ENCODE measurements at regions not wholly inside any gene's neighbourhood (a gene's known extent, or its start where the extent isn't known, plus 50 kb on each side); places are given as distances from the start of the nearest gene placed in this dataset.
A peak's percentile ranks its signal among the peaks of the same experiment; 100 is the strongest.

DNA sequence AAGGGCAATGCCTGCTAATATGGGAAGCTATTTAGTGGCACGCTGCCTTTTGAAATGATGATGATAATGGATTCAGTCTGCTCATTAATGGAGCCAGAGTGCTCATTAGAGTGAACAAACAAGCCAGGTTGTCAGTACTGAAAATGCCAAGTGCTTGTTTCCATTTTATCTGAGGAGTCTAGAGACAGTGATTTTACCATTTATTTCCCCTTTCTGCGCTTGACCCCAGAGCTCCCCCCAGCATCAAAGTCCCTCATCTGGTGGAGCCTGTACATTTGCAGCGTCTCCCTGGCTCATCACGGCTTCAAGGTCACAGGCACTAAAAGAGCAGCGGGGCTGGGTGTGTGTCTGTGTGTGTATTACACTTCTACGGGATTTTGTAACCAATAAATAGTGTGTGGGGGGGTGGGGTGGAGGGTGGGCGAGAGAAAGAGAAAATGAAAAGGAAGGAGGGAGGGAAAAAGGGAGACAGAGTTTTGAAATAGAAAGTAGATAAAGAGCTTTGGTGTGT is 553.8 kb downstream of the TFEC start:
- H3K79me2 ChIP-seq (ENCODE audit: control insufficient read depth, insufficient read depth, low read length), result no peaks in the 10 kb centered on the region
- no peaks in the 10 kb centered on the region for H3K36me3 ChIP-seq (replicated peaks in 1 of 2; ENCODE audit: control extremely low read depth in 1 of 2, control insufficient read depth in 1 of 2, extremely low read depth in 1 of 2, insufficient read depth in 2 of 2, low read length in 1 of 2)
- H3K4me1 ChIP-seq (ENCODE audit: control insufficient read depth in 2 of 2, insufficient read depth in 2 of 2, low read length in 2 of 2), result peaks cover 12 to 16% of the 10 kb centered on the region in 2 donors
- ChIA-PET POLR2A (no interaction called here), CTCF (interaction anchor here (0.7 to 1.3 kb wide), 5 partner anchors 20 to 612 kb away, joined by 3 to 4 read pairs (median 4); no protein-coding TSS in a partner anchor)
- peak overlapping the region; percentile 71 for H3K4me2 ChIP-seq (replicated peaks; ENCODE audit: low read depth, low read length, poor library complexity, severe bottlenecking)
- 0% methylated on average over 5 of the region's 7 CpGs for WGBS (ENCODE audit: insufficient coverage)
- H4K20me1 ChIP-seq (ENCODE audit: control insufficient read depth, insufficient read depth, low read length, poor library complexity, severe bottlenecking), result no peaks in the 10 kb centered on the region
- H3K4me3 ChIP-seq (ENCODE audit: control extremely low read depth in 1 of 5, extremely low read depth in 1 of 5, insufficient read depth in 1 of 5, low read depth in 2 of 5, low read length in 4 of 5), result peak overlapping the region in 4 of 5 experiments; percentile 7 to 56 (median 38)
- peaks cover 11% of the 10 kb centered on the region for H3K4me1 Mint-ChIP-seq
- H3K27ac ChIP-seq (ENCODE audit: low read length in 2 of 2), result no peak overlapping the region
- H3K4me3 Mint-ChIP-seq, result peak overlapping the region; percentile 81
- H3K9ac ChIP-seq (ENCODE audit: low read length), result peak overlapping the region; percentile 59
- no peaks in the 10 kb centered on the region for H3K9me3 ChIP-seq (ENCODE audit: control extremely low read depth in 1 of 3, control insufficient read depth in 2 of 3, insufficient read depth in 1 of 3, low read length in 2 of 3)
- peak overlapping the region; percentile 56 for H2AFZ ChIP-seq (ENCODE audit: insufficient read depth, low read depth, low read length, poor library complexity, severe bottlenecking)
- peaks cover 0 to 27% (median 13%) of the 10 kb centered on the region in 4 experiments for H3K27me3 ChIP-seq (replicated peaks in 1 of 4; ENCODE audit: control extremely low read depth in 1 of 4, control insufficient read depth in 3 of 4, insufficient read depth in 4 of 4, low read length in 3 of 4)
- H3K27ac Mint-ChIP-seq, result no peak overlapping the region
- DNase-seq (peak; percentile 31), ATAC-seq (ENCODE audit: low read depth) (no peak)
- intact Hi-C loops (cut with micrococcal nuclease), result loop anchor here (1.0 to 2.0 kb wide), 3 partner anchors 66 to 611 kb away; no protein-coding TSS in a partner anchor
- H3K9me3 Mint-ChIP-seq (ENCODE audit: insufficient read depth), result no peaks in the 10 kb centered on the region
- TF ChIP-seq, protein P1, sequence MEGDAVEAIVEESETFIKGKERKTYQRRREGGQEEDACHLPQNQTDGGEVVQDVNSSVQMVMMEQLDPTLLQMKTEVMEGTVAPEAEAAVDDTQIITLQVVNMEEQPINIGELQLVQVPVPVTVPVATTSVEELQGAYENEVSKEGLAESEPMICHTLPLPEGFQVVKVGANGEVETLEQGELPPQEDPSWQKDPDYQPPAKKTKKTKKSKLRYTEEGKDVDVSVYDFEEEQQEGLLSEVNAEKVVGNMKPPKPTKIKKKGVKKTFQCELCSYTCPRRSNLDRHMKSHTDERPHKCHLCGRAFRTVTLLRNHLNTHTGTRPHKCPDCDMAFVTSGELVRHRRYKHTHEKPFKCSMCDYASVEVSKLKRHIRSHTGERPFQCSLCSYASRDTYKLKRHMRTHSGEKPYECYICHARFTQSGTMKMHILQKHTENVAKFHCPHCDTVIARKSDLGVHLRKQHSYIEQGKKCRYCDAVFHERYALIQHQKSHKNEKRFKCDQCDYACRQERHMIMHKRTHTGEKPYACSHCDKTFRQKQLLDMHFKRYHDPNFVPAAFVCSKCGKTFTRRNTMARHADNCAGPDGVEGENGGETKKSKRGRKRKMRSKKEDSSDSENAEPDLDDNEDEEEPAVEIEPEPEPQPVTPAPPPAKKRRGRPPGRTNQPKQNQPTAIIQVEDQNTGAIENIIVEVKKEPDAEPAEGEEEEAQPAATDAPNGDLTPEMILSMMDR (IDR thresholded peaks at IDR 0.05), result no peak
- TF ChIP-seq EZH2 (IDR thresholded peaks at IDR 0.05; ENCODE audit: borderline replicate concordance, insufficient read depth, low read depth, low read length, poor library complexity, severe bottlenecking), result no peak
- H3K27me3 Mint-ChIP-seq, result peaks cover 45% of the 10 kb centered on the region

DNA sequence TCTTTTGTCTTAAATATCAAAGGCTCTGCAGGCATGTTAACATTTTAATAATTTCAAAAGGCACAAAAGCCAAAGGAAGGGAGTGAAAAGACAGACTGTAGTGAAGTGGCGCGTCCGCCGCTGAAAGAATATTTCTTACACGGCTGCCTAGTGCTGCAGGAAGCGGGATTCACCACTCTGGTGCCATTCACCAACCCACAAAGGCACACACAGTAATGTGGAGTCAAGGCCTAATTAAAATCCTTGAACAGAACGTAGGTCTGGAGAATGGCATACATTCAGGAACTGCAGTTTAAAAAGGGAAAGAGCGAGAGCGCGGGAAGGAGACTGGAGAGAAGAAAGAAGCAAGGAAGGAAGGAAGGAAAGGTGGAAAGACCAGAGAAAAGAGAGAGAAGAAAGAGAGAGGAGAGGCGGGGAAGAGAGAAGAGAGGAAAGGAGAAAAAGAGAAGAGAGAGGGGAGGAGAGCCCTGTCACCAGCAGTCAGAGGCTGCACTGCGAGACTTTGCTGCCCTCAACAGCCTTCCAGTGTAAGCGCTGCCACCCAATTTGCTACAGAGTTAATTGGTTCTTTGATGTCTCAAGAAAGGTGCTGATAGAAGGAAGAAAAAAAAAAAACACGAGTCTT is 554.0 kb downstream of the MDFIC start:
- ATAC-seq (ENCODE audit: low read depth), result no peak
- Histone ChIP-seq H2AFZ (ENCODE audit: insufficient read depth, low read depth, low read length, poor library complexity, severe bottlenecking) (no peak overlapping the region), H3K79me2 (ENCODE audit: control insufficient read depth, insufficient read depth, low read length) (no peaks in the 10 kb centered on the region), H3K4me1 (ENCODE audit: control insufficient read depth in 2 of 2, insufficient read depth in 2 of 2, low read length in 2 of 2) (peaks cover 12 to 16% of the 10 kb centered on the region in 2 donors), H3K36me3 (replicated peaks in 1 of 2; ENCODE audit: control extremely low read depth in 1 of 2, control insufficient read depth in 1 of 2, extremely low read depth in 1 of 2, insufficient read depth in 2 of 2, low read length in 1 of 2) (no peaks in the 10 kb centered on the region), H3K9me3 (ENCODE audit: control extremely low read depth in 1 of 3, control insufficient read depth in 2 of 3, insufficient read depth in 1 of 3, low read length in 2 of 3) (no peaks in the 10 kb centered on the region), H3K4me3 (ENCODE audit: control extremely low read depth in 1 of 5, extremely low read depth in 1 of 5, insufficient read depth in 1 of 5, low read depth in 2 of 5, low read length in 4 of 5) (no peak overlapping the region), H3K4me2 (replicated peaks; ENCODE audit: low read depth, low read length, poor library complexity, severe bottlenecking) (no peak overlapping the region), H3K9ac (ENCODE audit: low read length) (no peak overlapping the region), H3K27me3 (replicated peaks in 1 of 4; ENCODE audit: control extremely low read depth in 1 of 4, control insufficient read depth in 3 of 4, insufficient read depth in 4 of 4, low read length in 3 of 4) (peaks cover 0 to 27% (median 13%) of the 10 kb centered on the region in 4 experiments), H3K27ac (ENCODE audit: low read length in 2 of 2) (no peak overlapping the region), H4K20me1 (ENCODE audit: control insufficient read depth, insufficient read depth, low read length, poor library complexity, severe bottlenecking) (no peaks in the 10 kb centered on the region)
- Mint-ChIP-seq H3K27ac (no peak overlapping the region), H3K4me1 (peaks cover 11% of the 10 kb centered on the region), H3K4me3 (no peak overlapping the region), H3K27me3 (peaks cover 39% of the 10 kb centered on the region), H3K9me3 (ENCODE audit: insufficient read depth) (no peaks in the 10 kb centered on the region)
- DNase-seq, result peak; percentile 39
- 87% methylated on average over 10 of the region's 14 CpGs for WGBS (ENCODE audit: insufficient coverage)
- POLR2A ChIA-PET, result no interaction called here
- TF ChIP-seq EZH2 (IDR thresholded peaks at IDR 0.05; ENCODE audit: borderline replicate concordance, insufficient read depth, low read depth, low read length, poor library complexity, severe bottlenecking), result no peak
- TF ChIP-seq, protein P1 (IDR thresholded peaks at IDR 0.05), result peak; percentile 28
- CTCF ChIA-PET, result interaction anchor here (0.7 to 2.1 kb wide), 3 partner anchors 19 to 611 kb away, joined by 4 to 10 read pairs (median 4); no protein-coding TSS in a partner anchor
- intact Hi-C loops (cut with micrococcal nuclease), result loop anchor here (1.0 to 2.0 kb wide), 3 partner anchors 65 to 611 kb away; no protein-coding TSS in a partner anchor
